Esophagus (tissue), 2 donors: ENCODE measurements at regions not wholly inside any gene's neighbourhood (a gene's known extent, or its start where the extent isn't known, plus 50 kb on each side); places are given as distances from the start of the nearest gene placed in this dataset.

ENCODE experiments used
- H3K27ac ChIP-seq, 2 donors: one replicate each; pipeline ENCODE4 v1.5.1; 2013; ENCODE audit warnings: low read depth in 2 of 2, mild to moderate bottlenecking in 2 of 2, inconsistent platforms in 1 of 2, low read length in 1 of 2, moderate library complexity in 1 of 2
- H3K27me3 ChIP-seq, 2 donors: one replicate each; pipeline ENCODE4 v1.6.1; 2013; ENCODE audit warnings: low read length in 2 of 2, control low read depth in 1 of 2, mild to moderate bottlenecking in 1 of 2; ENCODE audit not compliant: insufficient read depth in 2 of 2, control insufficient read depth in 1 of 2
- H3K36me3 ChIP-seq, 2 donors: one replicate each; pipeline ENCODE4 v1.6.1; 2013; ENCODE audit warnings: low read length in 1 of 2; ENCODE audit not compliant: control insufficient read depth in 2 of 2, insufficient read depth in 2 of 2
- H3K4me1 ChIP-seq, 2 donors: one replicate each; pipeline ENCODE4 v1.6.1; 2013; ENCODE audit warnings: low read length in 1 of 2; ENCODE audit not compliant: control insufficient read depth in 2 of 2, insufficient read depth in 2 of 2
- H3K4me3 ChIP-seq, 2 donors: one replicate each; pipeline ENCODE4 v1.5.1; 2013; ENCODE audit warnings: low read length in 2 of 2, mild to moderate bottlenecking in 2 of 2, low read depth in 1 of 2, moderate library complexity in 1 of 2
- H3K9me3 ChIP-seq, 2 donors: one replicate each; pipeline ENCODE4 v1.6.1; 2013; ENCODE audit warnings: mild to moderate bottlenecking in 2 of 2, low read depth in 1 of 2, low read length in 1 of 2, moderate library complexity in 1 of 2; ENCODE audit not compliant: control insufficient read depth in 2 of 2, insufficient read depth in 1 of 2
- WGBS, 2 donors: extraction: QIAGEN DNeasy Blood & Tissue Kit; methylation state at CpG; one replicate each; pipeline ENCODE4 v1.1.7; 2013; 5-methylcytosine and 5-hydroxymethylcytosine counted together
- donor health status: healthy with polysubstance abuse.
- donor health status: Bipolar disorder and iron deficiency.

- H3K4me3 ChIP-seq: no peak overlapping the region
- no peaks in the 10 kb centered on the region for H3K27me3 ChIP-seq
- H3K9me3 ChIP-seq: no peaks in the 10 kb centered on the region
- H3K27ac ChIP-seq: no peak overlapping the region
- no peaks in the 10 kb centered on the region for H3K36me3 ChIP-seq
- no peaks in the 10 kb centered on the region for H3K4me1 ChIP-seq
- whole genome bisulfite sequencing, 2 donors: 53 to 56% methylated on average over 3 of the region's 3 CpGs
These were observed 132.5 kb upstream of the FGGY start for GRCh38 chr1:59164371-59164770.

GRCh38 chr1:59165353-59165752 is 131.5 kb upstream of the FGGY start:
- no peak overlapping the region for H3K27ac ChIP-seq
- 23 to 31% methylated on average over 2 of the region's 2 CpGs for WGBS, 2 donors
- no peak overlapping the region for H3K4me3 ChIP-seq
- H3K36me3 ChIP-seq: no peaks in the 10 kb centered on the region
- no peaks in the 10 kb centered on the region for H3K27me3 ChIP-seq
- no peaks in the 10 kb centered on the region for H3K4me1 ChIP-seq
- H3K9me3 ChIP-seq: no peaks in the 10 kb centered on the region

GRCh38 chr1:59169703-59170102 is 127.2 kb upstream of the FGGY start:
- 51 to 61% methylated on average over 1 of the region's 1 CpG for WGBS, 2 donors
- Histone ChIP-seq H3K4me1 (no peaks in the 10 kb centered on the region), H3K27ac (no peak overlapping the region), H3K9me3 (no peaks in the 10 kb centered on the region), H3K27me3 (no peaks in the 10 kb centered on the region), H3K4me3 (no peak overlapping the region), H3K36me3 (no peaks in the 10 kb centered on the region)

- H3K27ac ChIP-seq: no peak overlapping the region
- WGBS, 2 donors: 86 to 88% methylated on average over 3 of the region's 3 CpGs
- no peaks in the 10 kb centered on the region for H3K4me1 ChIP-seq
- H3K9me3 ChIP-seq: no peaks in the 10 kb centered on the region
- H3K4me3 ChIP-seq: no peak overlapping the region
- no peaks in the 10 kb centered on the region for H3K27me3 ChIP-seq
- no peaks in the 10 kb centered on the region for H3K36me3 ChIP-seq
These were observed 126.2 kb upstream of the FGGY start for GRCh38 chr1:59170659-59171058.

- Histone ChIP-seq H3K9me3 (no peaks in the 10 kb centered on the region), H3K4me3 (no peak overlapping the region), H3K36me3 (no peaks in the 10 kb centered on the region), H3K27ac (no peak overlapping the region), H3K4me1 (no peaks in the 10 kb centered on the region), H3K27me3 (no peaks in the 10 kb centered on the region)
- WGBS, 2 donors: 64 to 70% methylated on average over 4 of the region's 4 CpGs
These were observed 125.1 kb upstream of the FGGY start for GRCh38 chr1:59171788-59172187.

GRCh38 chr1:59172693-59173092 is 124.2 kb upstream of the FGGY start:
- Histone ChIP-seq H3K4me3 (no peak overlapping the region), H3K9me3 (no peaks in the 10 kb centered on the region), H3K27ac (no peak overlapping the region), H3K4me1 (no peaks in the 10 kb centered on the region), H3K36me3 (no peaks in the 10 kb centered on the region), H3K27me3 (no peaks in the 10 kb centered on the region)
- WGBS, 2 donors: 86 to 95% methylated on average over 1 of the region's 1 CpG

- Histone ChIP-seq H3K4me3 (no peak overlapping the region), H3K36me3 (no peaks in the 10 kb centered on the region)
These were observed 123.2 kb upstream of the FGGY start for GRCh38 chr1:59173721-59174120.

GRCh38 chr1:59176471-59176870 is 120.4 kb upstream of the FGGY start:
- H3K9me3 ChIP-seq: no peaks in the 10 kb centered on the region
- H3K4me3 ChIP-seq: no peak overlapping the region
- H3K36me3 ChIP-seq: no peaks in the 10 kb centered on the region
- no peaks in the 10 kb centered on the region for H3K27me3 ChIP-seq
- no peak overlapping the region for H3K27ac ChIP-seq
- WGBS, 2 donors: 94 to 95% methylated on average over 3 of the region's 3 CpGs
- H3K4me1 ChIP-seq: peaks cover 0 to 2% of the 10 kb centered on the region in 2 donors

More at GRCh38 chr1:59173721-59174120, 123.2 kb upstream of the FGGY start:
- WGBS, 2 donors: 38 to 44% methylated on average over 1 of the region's 1 CpG
- no peaks in the 10 kb centered on the region for H3K27me3 ChIP-seq
- no peak overlapping the region for H3K27ac ChIP-seq
- H3K4me1 ChIP-seq: no peaks in the 10 kb centered on the region
- no peaks in the 10 kb centered on the region for H3K9me3 ChIP-seq

- Histone ChIP-seq H3K4me3 (no peak overlapping the region), H3K27ac (no peak overlapping the region), H3K4me1 (peaks cover 0 to 2% of the 10 kb centered on the region in 2 donors), H3K36me3 (no peaks in the 10 kb centered on the region), H3K27me3 (no peaks in the 10 kb centered on the region), H3K9me3 (no peaks in the 10 kb centered on the region)
- 95 to 98% methylated on average over 2 of the region's 2 CpGs for WGBS, 2 donors
These were observed 119.1 kb upstream of the FGGY start for GRCh38 chr1:59177756-59178155.

- no peaks in the 10 kb centered on the region for H3K36me3 ChIP-seq
- H3K4me1 ChIP-seq: peaks cover 0 to 2% of the 10 kb centered on the region in 2 donors
- WGBS, 2 donors: 77 to 78% methylated on average over 4 of the region's 4 CpGs
- H3K27ac ChIP-seq: no peak overlapping the region
- no peaks in the 10 kb centered on the region for H3K9me3 ChIP-seq
- H3K27me3 ChIP-seq: no peaks in the 10 kb centered on the region
- H3K4me3 ChIP-seq: no peak overlapping the region
These were observed 118.3 kb upstream of the FGGY start for GRCh38 chr1:59178339-59179187.
